Astrocyte of the spinal cord (primary cell): ENCODE measurements at regions not wholly inside any gene's neighbourhood (a gene's known extent, or its start where the extent isn't known, plus 50 kb on each side); places are given as distances from the start of the nearest gene placed in this dataset.

ENCODE experiments used
- DNase-seq: peaks from one replicate; pipeline ENCODE4 v3.0.0; 2011; ENCODE audit warnings: low read depth, low spot score
- H3K4me3 ChIP-seq: 2 replicates; pipeline ENCODE4 v1.5.1; 2011; ENCODE audit warnings: low read depth, mild to moderate bottlenecking, low read length, moderate library complexity
- in situ Hi-C: cut with HindIII; loops from 2 replicates; pipeline ENCODE4 v1.10.0; 2017; ENCODE audit warnings: low sequenced_read_pairs
- TF ChIP-seq, protein P1 (sequence below): IDR thresholded peaks from 2 replicates; pipeline ENCODE4 v1.5.1; 2012; ENCODE audit warnings: low read depth, mild to moderate bottlenecking, low read length, inconsistent platforms

DNA sequence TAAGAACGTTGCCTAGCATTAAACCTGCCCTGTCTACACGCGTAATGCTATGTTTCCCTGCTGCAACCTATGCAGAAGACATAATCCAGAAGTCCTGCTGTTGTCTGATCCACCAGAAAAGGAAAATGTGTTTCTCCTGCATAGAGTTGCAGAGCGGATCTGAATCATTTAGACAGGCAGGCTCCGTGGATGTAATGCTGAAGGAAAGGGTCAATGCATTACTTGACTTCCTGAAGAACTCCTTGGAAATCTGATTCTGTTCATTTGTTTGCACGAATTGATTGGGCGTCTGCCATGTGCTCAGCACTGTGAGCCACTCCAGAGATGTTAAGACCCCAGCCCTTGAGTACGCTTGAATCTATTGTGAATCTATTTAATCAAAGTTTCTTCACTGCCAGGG lies 83.4 kb downstream of the FOXL1 start:
- in situ Hi-C loops = no loop called here
- TF ChIP-seq, protein P1, sequence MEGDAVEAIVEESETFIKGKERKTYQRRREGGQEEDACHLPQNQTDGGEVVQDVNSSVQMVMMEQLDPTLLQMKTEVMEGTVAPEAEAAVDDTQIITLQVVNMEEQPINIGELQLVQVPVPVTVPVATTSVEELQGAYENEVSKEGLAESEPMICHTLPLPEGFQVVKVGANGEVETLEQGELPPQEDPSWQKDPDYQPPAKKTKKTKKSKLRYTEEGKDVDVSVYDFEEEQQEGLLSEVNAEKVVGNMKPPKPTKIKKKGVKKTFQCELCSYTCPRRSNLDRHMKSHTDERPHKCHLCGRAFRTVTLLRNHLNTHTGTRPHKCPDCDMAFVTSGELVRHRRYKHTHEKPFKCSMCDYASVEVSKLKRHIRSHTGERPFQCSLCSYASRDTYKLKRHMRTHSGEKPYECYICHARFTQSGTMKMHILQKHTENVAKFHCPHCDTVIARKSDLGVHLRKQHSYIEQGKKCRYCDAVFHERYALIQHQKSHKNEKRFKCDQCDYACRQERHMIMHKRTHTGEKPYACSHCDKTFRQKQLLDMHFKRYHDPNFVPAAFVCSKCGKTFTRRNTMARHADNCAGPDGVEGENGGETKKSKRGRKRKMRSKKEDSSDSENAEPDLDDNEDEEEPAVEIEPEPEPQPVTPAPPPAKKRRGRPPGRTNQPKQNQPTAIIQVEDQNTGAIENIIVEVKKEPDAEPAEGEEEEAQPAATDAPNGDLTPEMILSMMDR = no peak
- DNase-seq = peak; percentile 54
- H3K4me3 ChIP-seq = no peak overlapping the region

DNA sequence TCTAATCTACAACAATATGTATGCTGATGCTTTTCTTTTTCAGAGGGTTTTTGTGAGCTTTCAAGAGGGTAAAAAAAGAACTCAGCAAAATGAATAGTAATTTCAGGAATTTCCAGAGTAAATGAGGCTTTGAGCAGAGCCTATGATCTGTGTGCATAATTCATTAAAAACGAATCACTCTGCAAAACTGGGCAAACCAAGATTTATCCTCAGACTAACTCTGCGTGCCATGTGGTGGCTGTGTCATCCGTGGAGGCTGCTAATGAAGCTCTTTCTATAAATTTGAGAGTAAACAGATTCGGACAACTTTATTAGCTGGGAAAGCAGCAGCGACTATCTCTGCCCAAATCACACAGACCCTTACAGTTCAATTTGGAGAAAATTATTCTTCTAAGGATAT lies 83.8 kb downstream of the FOXL1 start:
- no peak for DNase-seq
- no peak overlapping the region for H3K4me3 ChIP-seq
- TF ChIP-seq, protein P1 = no peak
- in situ Hi-C loops = no loop called here

DNA sequence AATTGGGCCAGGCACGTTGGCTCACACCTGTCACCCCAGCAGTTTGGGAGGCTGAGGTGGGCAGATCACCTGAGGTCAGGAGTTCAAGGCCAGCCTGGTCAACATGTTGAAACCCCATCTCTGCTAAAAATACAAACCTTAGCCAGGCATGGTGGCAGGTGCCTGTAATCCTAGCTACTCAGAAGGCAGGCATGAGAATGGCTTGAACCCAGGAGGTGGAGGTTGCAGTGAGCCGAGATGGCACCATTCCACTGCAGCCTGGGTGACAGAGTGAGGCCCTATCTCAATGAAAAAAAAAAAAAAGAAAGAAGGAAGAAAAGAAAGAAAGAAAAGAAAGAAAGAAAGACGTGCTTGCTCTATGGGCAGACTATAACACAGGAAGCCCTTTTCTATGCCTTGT lies 84.4 kb downstream of the FOXL1 start:
- no peak overlapping the region for H3K4me3 ChIP-seq
- in situ Hi-C loops = no loop called here
- TF ChIP-seq, protein P1 = no peak
- DNase-seq = no peak

DNA sequence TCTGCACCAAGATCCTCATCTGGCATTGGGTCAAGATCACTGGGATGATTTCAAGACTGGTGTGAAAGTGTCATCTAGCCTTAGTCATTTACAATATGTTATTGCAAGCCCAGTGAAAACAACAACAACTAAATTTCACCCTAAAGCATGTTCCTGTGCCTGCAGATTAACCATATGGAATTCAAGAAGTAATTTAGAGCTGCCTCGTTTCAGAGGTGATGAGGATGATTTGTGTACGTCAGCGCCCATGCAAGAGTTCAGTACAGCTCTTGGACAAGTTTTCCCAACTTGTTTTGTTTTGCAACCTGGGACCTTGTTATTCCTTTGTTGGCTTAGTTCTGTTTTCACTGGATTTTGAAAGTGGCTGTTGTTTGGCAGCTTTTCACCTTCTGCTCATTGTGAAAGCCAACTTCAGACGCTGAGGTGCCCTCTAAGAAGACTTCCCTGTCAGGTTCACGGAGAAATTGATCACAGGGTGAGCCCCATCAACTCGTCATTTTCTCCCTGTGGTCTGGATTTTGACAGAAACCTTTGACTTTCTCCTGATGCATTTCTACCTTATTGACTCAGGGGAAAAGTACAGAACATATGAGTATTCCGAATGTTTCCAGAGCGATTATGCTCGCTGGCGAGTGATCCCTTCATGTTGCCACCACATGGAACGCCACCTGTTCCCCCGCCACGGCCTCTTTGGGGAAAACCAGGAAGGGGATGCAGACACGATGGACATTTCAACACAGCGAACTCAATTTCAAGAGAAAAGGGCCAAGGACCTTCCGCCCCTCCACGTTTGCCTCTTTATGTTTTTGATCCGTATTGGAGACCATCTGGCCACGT lies 85.6 kb downstream of the FOXL1 start:
- in situ Hi-C loops = no loop called here
- TF ChIP-seq, protein P1 = no peak
- H3K4me3 ChIP-seq = peak overlapping the region; percentile 0
- peak; percentile 53 for DNase-seq

DNA sequence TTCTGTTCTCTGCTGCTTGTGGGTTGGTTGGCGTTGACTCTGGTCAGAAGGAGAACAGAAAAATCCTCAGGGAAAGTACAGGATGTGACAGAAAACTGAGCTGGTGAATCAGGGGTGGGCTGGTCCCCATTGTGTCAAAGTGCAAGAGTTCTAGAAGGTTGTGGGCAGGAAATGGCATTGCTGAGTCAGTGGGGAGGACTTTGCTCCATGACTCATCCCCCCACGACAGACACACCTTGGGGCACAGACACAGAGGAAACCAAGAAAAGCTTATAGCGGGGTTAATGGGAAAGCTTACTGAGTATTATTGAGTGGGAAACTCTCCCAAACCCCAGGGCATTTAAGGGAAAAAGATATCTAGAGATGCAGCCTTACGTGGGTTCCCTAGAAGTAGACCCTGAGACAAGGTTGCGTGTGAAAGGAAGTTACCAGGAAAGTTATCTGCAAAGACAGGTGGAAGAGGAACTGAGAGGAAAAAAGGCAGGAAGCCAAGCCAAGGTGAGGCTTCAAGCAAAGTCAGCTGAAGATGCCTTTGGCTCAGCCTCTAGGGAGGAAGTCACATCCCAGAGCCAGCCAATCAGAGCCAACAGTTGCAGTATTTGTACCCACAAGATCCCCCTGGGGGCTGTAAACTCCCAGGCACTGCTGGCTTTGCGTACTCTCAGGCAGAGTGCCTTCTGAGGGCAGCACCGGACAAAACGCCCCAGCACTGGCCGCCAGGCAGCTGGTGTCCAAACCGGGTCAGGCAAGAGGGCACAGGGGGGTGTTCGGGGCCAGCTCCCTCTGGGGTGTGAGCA lies 86.4 kb downstream of the FOXL1 start:
- TF ChIP-seq, protein P1 = peak; percentile 2

DNA sequence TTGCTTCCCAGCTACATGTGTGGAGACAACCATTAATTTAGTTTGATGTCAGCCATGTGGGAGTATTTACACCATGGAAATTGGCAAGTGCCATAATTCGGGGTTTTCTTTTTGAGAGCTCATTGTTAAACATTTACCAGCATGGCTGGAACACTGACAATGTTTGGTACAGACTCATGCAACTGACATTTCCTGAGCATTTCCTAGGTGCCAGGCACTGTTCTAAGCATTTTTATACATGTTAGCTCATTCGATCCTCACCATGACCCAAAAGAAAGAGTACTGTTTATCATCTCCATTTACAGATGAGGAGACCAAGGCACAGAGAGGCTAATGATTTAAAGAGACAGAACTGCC lies 86.9 kb downstream of the FOXL1 start:
- peak; percentile 90 for DNase-seq
- H3K4me3 ChIP-seq = no peak overlapping the region
- in situ Hi-C loops = no loop called here
- TF ChIP-seq, protein P1 = no peak

More for the DNA sequence above, 86.4 kb downstream of the FOXL1 start:
- in situ Hi-C loops = no loop called here
- DNase-seq = peak; percentile 97
- H3K4me3 ChIP-seq = no peak overlapping the region
